ENCODE measurements at regions not wholly inside any gene's neighbourhood (a gene's known extent, or its start where the extent isn't known, plus 50 kb on each side); places are given as distances from the start of the nearest gene placed in this dataset.

DNA sequence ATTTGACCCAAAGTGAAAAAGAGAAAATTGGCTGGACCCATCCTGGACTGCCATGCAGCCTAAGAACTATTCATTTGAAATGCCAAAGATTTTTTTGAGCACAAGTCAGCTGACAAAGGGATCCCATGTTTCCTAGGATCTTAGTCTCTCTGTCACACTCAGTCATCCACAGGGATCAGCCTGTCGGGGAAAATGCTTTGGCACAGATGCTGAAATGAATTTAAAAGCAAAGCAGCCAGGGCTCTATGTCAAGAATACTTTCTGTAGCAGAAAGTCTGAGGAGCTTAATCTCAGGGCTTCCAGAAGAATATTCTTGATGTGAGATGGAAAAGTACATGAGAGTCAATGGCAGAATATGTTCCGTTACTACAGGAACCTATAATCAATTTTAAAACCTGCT lies 1900.8 kb downstream of the MRPL39 start:
- no peak for DNase-seq

- no peak for DNase-seq
Observed at GRCh38 chr21:23699402-23699801, 1907.9 kb downstream of the MRPL39 start.

- no peak for DNase-seq
Observed at GRCh38 chr21:23698619-23699018, 1908.7 kb downstream of the MRPL39 start.

DNA sequence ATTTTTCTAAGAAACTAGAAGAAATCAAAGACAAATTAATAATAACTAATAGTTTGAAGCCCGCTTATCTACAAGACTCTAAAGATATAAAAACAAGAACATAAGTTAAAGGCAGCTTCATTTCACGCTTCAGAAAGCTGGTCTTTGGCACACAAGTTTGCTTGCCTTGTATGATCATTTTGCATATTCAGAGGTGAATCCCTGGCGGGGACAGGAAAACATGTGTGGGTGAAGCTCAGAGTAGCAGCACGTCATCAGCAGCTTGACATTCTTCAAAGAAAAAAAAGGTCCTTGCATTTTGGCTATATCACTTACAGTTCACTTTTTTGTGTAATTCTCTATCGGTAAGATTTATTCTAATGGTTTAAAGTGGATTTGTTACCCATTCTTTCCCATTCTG lies 1911.8 kb downstream of the MRPL39 start:
- DNase-seq = no peak

- DNase-seq = no peak
Observed at GRCh38 chr21:23694390-23694789, 1912.9 kb downstream of the MRPL39 start.

DNA sequence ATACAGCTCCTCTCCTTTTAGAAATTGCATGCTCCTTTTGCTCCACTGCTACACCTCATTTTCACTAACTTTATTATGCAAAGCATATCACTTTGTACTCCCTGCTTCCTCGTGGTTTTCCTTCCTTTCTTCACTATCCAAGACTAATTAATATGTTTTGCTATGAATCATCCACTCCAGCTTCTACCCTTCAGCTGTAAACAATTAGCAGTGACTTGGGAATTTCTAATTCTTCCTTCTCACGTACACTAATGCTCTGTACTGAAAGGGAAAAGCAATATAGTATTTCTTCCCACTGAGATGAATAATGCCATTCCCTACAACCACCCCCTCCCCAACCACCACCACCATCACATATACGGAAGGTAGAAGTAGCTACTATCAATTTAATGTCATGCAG lies 1917.0 kb downstream of the MRPL39 start:
- DNase-seq = peak; percentile 67

DNA sequence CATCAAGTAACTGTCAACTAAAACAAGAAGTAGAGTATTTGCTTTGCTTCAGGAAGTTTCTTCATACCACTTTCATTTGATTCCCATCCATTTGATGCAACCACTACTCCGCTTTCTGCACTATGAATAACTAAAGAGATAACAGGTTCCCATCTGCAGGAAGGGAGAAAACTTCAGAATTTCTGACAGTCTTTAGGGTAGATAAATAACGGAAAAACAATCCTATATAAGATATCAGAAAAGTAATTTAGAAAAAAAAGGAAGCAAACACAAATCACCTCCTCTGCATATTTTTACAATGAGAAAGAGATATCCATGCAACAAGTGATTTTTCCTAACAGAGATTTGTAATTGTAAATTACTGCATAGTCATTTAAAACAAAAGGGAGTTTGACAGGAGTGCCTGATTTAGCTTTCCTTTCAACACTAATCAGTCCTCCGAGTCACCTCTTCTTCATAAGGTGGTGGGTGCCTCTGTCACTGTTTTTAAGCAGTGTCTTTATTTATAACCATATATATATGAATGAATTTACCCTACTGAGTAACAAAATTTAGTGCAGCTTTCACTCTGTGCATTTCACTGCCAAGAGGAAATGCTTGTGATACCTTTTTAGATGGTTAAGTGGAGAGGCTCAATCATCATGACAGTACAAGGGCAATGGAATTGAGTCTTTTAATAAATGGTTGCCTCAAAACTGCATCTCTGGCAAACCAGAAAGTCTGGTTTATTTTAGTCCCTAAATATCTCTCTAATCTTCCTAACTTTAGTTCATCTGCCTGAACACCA lies 1920.4 kb downstream of the MRPL39 start:
- peak; percentile 60 for DNase-seq

- DNase-seq = no peak
Observed at GRCh38 chr21:23684431-23684830, 1922.8 kb downstream of the MRPL39 start.

GRCh38 chr21:23664193-23664694 lies 1943.0 kb downstream of the MRPL39 start:
- no peak for DNase-seq

DNA sequence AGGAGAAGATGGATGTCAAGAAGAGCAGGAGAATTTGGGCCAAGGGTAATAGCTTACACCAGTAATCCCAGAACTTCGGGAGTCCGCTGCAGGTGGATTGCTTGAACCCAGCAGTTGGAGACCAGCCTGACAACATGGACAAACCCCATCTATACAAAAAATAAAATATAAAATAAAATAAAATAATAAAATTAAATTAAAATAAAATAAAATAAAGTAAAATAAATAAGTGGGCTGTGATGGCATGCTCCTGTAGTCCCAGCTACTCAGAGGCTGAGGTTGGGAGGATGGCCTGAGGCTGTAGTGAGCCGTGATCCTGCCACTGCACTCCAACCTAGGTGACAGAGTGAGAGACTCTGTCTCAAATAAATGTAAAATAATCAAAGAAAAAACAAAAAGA lies 1946.7 kb downstream of the MRPL39 start:
- DNase-seq = no peak

- DNase-seq = no peak
Observed at GRCh38 chr21:23644768-23645167, 1962.5 kb downstream of the MRPL39 start.

- DNase-seq = peak; percentile 41
Observed at GRCh38 chr21:23639721-23640120, 1967.6 kb downstream of the MRPL39 start.

- DNase-seq = no peak
Observed at GRCh38 chr21:23638131-23638695, 1969.1 kb downstream of the MRPL39 start.

DNA sequence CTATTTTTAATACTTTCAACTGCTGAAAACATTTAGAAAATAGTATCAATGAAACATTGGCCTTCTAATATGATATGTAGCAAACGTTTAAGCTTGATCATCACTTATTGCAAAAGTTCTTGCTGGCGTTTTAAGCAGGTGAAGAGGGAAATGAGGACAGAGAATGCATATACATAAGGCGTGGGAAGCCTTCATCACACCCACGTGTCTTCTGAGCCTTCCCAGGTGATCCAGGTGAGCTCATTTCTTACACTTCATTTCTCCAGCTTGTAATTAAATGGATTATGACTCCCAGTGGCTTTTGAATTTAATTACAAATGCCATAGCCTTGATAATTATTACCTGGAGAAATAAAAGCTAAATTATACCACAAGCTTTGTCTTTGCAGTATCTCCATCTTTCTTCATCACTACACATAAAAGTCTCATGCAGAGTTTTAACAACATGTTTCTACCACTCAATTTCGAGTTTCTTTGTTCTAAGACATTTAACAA lies 1973.8 kb downstream of the MRPL39 start:
- no peak for DNase-seq

DNA sequence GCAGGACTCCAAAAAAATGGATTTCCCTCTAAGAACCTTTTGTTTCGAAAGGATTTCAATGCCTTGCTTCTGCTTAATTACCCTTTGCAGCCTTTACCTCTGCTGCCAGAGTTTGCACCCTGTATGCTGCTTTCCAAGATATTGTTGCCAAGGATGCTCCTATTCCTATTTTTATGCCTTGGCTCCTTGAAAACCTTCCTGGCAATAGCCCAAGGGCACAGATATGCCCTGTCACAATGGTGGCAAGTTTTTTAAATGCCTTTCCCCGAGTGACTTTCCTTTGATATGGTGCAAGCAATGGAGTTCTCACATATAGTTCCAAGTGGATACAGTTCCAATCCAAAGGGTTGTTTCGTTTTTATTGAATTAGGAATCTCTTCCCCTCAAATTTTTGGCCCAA lies 1983.0 kb downstream of the MRPL39 start:
- no peak for DNase-seq

DNA sequence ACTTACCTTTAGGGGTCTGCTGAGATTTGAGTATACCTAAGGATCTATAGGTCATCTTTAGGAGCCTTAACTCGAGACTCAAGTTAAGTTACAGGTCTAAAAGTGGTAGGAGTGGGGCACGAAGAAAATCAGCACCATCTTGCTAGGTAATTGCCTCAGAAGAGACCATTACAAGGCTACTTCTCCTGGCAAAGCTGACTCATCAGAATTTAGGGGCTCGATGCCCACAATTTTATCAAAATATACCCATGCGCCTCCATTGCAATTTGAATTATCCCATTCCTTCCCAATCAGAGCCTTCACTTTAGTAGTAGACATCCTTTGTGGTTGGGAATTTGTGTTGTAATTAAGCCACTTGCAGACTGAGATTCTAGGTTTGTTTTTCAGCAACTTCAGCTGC lies 1994.3 kb downstream of the MRPL39 start:
- DNase-seq = no peak

DNA sequence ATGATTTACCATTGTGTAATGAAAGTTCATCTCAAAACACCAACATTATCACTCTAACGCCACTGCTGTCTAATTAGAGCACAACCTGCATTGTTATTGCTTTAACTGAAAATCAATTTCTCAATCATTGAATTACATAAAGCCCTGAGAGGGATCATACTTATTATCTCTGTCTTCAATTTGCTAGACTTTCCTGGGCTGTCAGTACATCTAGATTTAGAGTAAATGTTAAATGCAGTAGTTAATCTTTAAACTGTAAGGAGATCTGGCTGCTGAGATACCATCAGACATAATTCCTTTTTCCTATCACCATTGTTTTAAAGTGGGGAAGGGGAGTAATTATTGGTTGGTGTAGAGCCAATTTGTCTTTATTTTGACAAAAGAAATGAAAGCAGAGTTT lies 1995.1 kb downstream of the MRPL39 start:
- no peak for DNase-seq

DNA sequence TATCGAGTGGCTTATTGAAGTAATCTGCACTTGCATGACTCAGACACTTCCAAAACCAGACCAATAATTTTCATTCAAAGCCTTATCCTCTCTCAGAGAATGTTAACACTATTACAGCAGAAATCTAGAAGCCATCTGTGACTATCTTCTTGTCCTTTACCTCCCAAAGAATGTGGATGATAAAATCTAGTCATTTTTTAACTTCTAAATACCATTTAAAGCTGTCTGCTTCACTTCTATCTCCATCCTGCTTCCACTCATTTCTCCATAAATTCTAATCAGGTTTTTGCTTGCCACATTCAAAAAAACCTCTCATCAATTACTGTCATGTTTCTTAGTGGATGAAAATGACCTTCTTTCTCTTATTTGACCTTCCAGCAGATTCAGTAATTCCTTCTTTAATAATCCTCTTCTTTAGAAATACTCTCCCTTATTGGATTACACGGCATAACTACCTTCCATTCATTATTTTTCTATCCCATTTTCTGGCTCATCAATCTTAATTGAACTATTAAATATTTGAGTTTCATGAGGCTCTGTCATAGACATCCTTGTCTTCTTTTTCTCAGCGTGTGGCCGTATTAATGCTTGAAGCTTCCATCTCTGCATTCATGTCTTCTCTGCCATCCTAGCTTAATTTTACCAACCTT lies 1999.4 kb downstream of the MRPL39 start:
- no peak for DNase-seq

DNA sequence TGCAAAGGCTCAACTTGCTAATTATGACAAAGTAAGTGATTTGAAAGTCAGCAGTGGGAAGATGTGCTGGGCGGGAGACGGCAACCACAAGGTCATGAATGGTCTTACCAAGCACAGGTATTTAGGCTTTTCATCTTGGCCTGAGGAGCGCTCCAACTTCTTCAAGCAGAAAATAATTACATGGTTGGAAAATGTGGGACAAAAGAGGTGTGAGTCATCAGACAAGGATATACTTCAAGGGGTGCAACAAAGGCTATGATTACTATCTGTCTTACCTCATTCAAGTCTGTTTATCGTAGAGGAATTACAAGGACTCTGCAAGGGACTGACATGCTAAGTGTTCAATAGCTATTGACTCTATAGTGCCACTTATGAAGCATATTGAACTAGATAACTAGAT lies 2005.7 kb downstream of the MRPL39 start:
- no peak for DNase-seq

GRCh38 chr21:23593582-23593981 lies 2013.7 kb downstream of the MRPL39 start:
- DNase-seq = no peak

DNA sequence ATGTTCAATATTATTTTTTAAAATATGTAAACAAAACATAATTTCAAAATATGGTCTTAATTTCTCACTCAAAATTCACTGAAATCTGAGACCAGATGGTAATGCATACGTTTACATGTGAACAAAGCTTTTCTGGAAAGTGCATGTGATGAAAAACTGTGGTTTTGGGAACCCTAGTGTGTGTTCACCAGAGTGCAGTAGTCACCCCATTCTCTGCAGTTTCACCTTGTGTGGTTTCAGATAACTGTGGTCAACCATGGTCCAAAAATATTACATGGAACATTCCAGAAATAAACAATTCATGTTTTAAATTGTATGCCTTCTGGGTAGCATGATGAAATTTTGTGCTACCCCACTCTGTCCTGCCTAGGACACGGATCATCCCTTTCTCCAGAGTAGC lies 2021.9 kb downstream of the MRPL39 start:
- no peak for DNase-seq

GRCh38 chr21:23579573-23579972 lies 2027.7 kb downstream of the MRPL39 start:
- no peak for DNase-seq

DNA sequence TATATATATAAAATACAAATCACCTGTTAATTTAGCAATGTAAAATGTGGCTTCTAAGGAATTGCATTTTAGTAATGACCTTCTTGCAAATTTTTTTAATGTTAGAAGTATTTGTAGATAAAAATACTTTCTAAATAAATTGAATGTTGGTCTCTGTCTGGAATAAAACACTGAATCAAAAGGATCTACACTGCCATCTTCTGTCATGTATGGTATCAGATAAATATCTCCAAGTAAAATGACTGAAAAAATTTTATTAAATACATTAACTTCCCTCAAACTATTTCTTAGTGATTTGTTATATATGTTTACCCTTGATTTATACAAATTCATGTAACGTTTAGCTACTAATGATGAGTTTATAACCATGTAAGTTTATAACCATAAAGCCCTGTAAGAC lies 2029.3 kb downstream of the MRPL39 start:
- DNase-seq = no peak

DNA sequence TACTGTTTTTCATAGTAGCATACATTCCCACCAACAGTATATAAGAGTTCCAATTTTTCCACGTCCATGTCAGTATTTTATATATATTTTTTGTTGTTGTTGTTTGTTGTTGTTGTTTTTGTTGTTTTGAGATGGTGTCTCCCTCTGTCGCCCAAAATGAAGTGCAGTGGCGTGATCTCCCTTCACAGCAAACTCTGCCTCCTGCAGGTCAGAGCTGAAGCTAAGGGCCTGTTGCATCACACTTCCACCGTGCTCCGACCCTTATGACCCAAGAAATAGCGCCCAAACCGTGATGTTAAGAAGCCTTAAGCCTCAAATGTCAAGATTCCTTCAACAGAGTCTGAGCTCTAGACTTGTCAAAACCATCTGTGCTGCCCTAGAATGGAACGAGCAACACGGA lies 2032.3 kb downstream of the MRPL39 start:
- DNase-seq = no peak

Data from fibroblast of skin of abdomen (primary cell).